ENCODE measurements at regions not wholly inside any gene's neighbourhood (a gene's known extent, or its start where the extent isn't known, plus 50 kb on each side); places are given as distances from the start of the nearest gene placed in this dataset.

DNA sequence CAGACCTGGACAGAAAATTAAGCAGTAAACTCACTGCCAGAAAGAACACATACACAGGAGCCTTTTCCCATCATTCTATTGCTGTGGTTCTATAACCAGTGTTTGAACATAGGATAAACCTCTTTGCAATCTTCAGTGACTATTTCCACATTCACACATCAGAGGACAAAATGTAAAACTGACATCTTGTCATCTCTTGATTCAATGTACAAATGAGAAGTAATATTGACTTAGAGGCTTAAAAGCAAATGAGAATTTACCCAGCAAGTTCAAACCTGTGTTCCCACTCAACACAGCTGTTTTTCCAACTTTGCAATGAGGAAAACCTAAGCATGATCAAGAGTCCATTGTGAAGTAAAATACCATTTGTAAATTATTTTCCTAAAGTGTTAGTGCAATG, 307.1 kb upstream of the CPXCR1 start:
- Histone ChIP-seq H3K9me3 (no peaks in the 10 kb centered on the region), H3K27ac (no peak overlapping the region), H3K36me3 (no peaks in the 10 kb centered on the region), H4K20me1 (no peaks in the 10 kb centered on the region), H3K27me3 (peaks cover 79% of the 10 kb centered on the region), H3K4me3 (no peak overlapping the region), H3K4me1 (no peaks in the 10 kb centered on the region), H3K9ac (no peak overlapping the region), H3K4me2 (no peak overlapping the region)
- TF ChIP-seq Cebpa-rat (IDR thresholded peaks at IDR 0.05), result no peak
